GM12878 (cell line): ENCODE measurements at regions not wholly inside any gene's neighbourhood (a gene's known extent, or its start where the extent isn't known, plus 50 kb on each side); places are given as distances from the start of the nearest gene placed in this dataset.

Source experiments
- ATAC-seq: fragments of 200-7000 bp; cut with Tn5 transposase; 3 replicates; pipeline ENCODE4 v1.9.1; 2020; ENCODE audit warnings: mild to moderate bottlenecking, moderate library complexity
- BruUV-seq: library from RNA; stranded (reverse); fragments of 400-500 nt; replicated peaks from 2 replicates; lab custom pipeline; 2021; lab: Mats Ljungman, UMichigan
- CTCF ChIA-PET: fragments of 300-600 bp; sonication (Branson Sonifier 250); formaldehyde crosslinking; extraction: SDS; loops from one replicate; lab custom pipeline; 2021; ENCODE audit warnings: inconsistent platforms; lab: Yijun Ruan, JAX
- POLR2A ChIA-PET: fragments of 350-600 bp; formaldehyde crosslinking; extraction: SDS; loops from one replicate; lab custom pipeline; 2021; ENCODE audit warnings: inconsistent platforms; lab: Charles Lee
- RAD21 ChIA-PET: fragments of 300-600 bp; sonication (Branson Sonifier 250); formaldehyde crosslinking; loops from one replicate; lab custom pipeline; 2023; ENCODE audit warnings: antibody characterized with exemption; ENCODE audit not compliant: unreplicated experiment; lab: Charles Lee
- SMC1A ChIA-PET: fragments of 300-600 bp; sonication (Branson Sonifier 250); formaldehyde crosslinking; loops from one replicate; lab custom pipeline; 2023; ENCODE audit not compliant: unreplicated experiment, uncharacterized antibody; lab: Charles Lee
- DNase-seq: peaks from one replicate; pipeline ENCODE4 v3.0.0-alpha.2; 2011; ENCODE audit warnings: low read depth, low spot score
- FAIRE-seq: peaks from 3 replicates; lab custom pipeline; 2011; peaks lifted over from hg19 to GRCh38; lab: Jason Lieb, UNC
- H2AFZ ChIP-seq: 2 replicates; pipeline ENCODE4 v1.6.0; 2011; ENCODE audit warnings: low read depth, low read length, control low read depth; ENCODE audit not compliant: control insufficient read depth
- H3K27ac ChIP-seq: 2 replicates; pipeline ENCODE4 v1.5.1; 2011; ENCODE audit warnings: control low read depth; ENCODE audit not compliant: control insufficient read depth, insufficient read depth
- H3K27me3 ChIP-seq, 2 experiments: replicated peaks in 1 of 2; 2 replicates each; pipeline versions ENCODE4 v1.6.0 to v1.6.1; 2011; ENCODE audit warnings: low read length in 1 of 2; ENCODE audit not compliant: control insufficient read depth in 2 of 2, insufficient read depth in 2 of 2
- H3K36me3 ChIP-seq, 2 experiments: 2 replicates each; pipeline ENCODE4 v1.5.1; 2011; ENCODE audit warnings: low read length in 1 of 2; ENCODE audit not compliant: control insufficient read depth in 2 of 2, insufficient read depth in 2 of 2
- H3K4me1 ChIP-seq: 2 replicates; pipeline ENCODE4 v1.6.1; 2011; ENCODE audit warnings: mild to moderate bottlenecking, low read length, moderate library complexity, mixed read lengths; ENCODE audit not compliant: control insufficient read depth, insufficient read depth
- H3K4me2 ChIP-seq: 2 replicates; pipeline ENCODE4 v1.6.0; 2011; ENCODE audit warnings: control low read depth; ENCODE audit not compliant: control insufficient read depth, insufficient read depth
- H3K4me3 ChIP-seq: fragments of 200-600 bp; sonication (generic); 2 replicates; pipeline ENCODE4 v1.5.1; 2016
- H3K79me2 ChIP-seq: 2 replicates; pipeline ENCODE4 v1.6.0; 2011; ENCODE audit warnings: low read length; ENCODE audit not compliant: control insufficient read depth, insufficient read depth
- H3K9ac ChIP-seq: 2 replicates; pipeline ENCODE4 v1.8.0; 2011; ENCODE audit warnings: low read length, control low read depth, mixed read lengths; ENCODE audit not compliant: control insufficient read depth, insufficient read depth
- H3K9me3 ChIP-seq: replicated peaks from 3 replicates; pipeline ENCODE4 v1.5.1; 2011; ENCODE audit warnings: mild to moderate bottlenecking, low read length; ENCODE audit not compliant: control insufficient read depth, insufficient read depth
- H4K20me1 ChIP-seq: 2 replicates; pipeline ENCODE4 v1.6.0; 2011; ENCODE audit not compliant: control insufficient read depth, insufficient read depth
- BACH1 ChIP-seq: fragments of 450-650 bp; IDR thresholded peaks from 2 replicates; pipeline ENCODE4 v1.6.1; 2017; ENCODE audit warnings: mild to moderate bottlenecking, borderline replicate concordance
- ELK1 ChIP-seq: IDR thresholded peaks from 2 replicates; pipeline ENCODE4 v1.6.1; 2012; ENCODE audit warnings: low read depth, low read length, improper control_type of control experiment
- ESRRA ChIP-seq: IDR thresholded peaks from 2 replicates; pipeline ENCODE4 v1.6.1; 2012; ENCODE audit warnings: mild to moderate bottlenecking, low read length, improper control_type of control experiment
- LARP7 ChIP-seq: fragments of 450-650 bp; IDR thresholded peaks from 2 replicates; pipeline ENCODE4 v1.6.1; 2017; ENCODE audit warnings: mild to moderate bottlenecking
- RCOR1 ChIP-seq: conservative IDR thresholded peaks from 2 replicates; pipeline ENCODE4 v1.6.1; 2012; ENCODE audit warnings: low read depth, low read length, improper control_type of control experiment
- RELA ChIP-seq: fragments of 450-650 bp; IDR thresholded peaks from 2 replicates; pipeline ENCODE4 v1.8.0; 2014; ENCODE audit warnings: borderline replicate concordance; ENCODE audit not compliant: partially characterized antibody
- ZNF207 ChIP-seq: fragments of 450-650 bp; IDR thresholded peaks from 2 replicates; pipeline ENCODE4 v1.6.1; 2014; ENCODE audit warnings: antibody characterized with exemption, mild to moderate bottlenecking, borderline replicate concordance
- WGBS: methylation state at CpG from one replicate; pipeline ENCODE4 v1.1.6; 2016; ENCODE audit warnings: low lambda C conversion rate; ENCODE audit not compliant: insufficient replicate concordance, insufficient coverage; ENCODE audit errors: missing lambda C conversion rate; 5-methylcytosine and 5-hydroxymethylcytosine counted together
- in situ Hi-C: fragments of 300-500 bp; cut with MboI; formaldehyde crosslinking; loops from 9 replicates; pipeline ENCODE4 v1.14.3; 2018; ENCODE audit warnings: mixed read lengths
- intact Hi-C: fragments of 100-400 bp; cut with micrococcal nuclease; formaldehyde crosslinking; loops from one replicate; pipeline ENCODE4 v1.14.2; 2022; ENCODE audit not compliant: unreplicated experiment
- TF ChIP-seq, protein P1 (sequence below): fragments of 450-650 bp; IDR thresholded peaks from 2 replicates; pipeline ENCODE4 v1.6.1; 2017; ENCODE audit warnings: mild to moderate bottlenecking, low read depth, inconsistent platforms; ENCODE audit not compliant: poor library complexity, severe bottlenecking

GRCh38 chr22:48846200-48846599, 981.5 kb downstream of the BRD1 start (continued):
- no peak for TF ChIP-seq BACH1
- no peak for TF ChIP-seq ESRRA
- TF ChIP-seq, protein P1, sequence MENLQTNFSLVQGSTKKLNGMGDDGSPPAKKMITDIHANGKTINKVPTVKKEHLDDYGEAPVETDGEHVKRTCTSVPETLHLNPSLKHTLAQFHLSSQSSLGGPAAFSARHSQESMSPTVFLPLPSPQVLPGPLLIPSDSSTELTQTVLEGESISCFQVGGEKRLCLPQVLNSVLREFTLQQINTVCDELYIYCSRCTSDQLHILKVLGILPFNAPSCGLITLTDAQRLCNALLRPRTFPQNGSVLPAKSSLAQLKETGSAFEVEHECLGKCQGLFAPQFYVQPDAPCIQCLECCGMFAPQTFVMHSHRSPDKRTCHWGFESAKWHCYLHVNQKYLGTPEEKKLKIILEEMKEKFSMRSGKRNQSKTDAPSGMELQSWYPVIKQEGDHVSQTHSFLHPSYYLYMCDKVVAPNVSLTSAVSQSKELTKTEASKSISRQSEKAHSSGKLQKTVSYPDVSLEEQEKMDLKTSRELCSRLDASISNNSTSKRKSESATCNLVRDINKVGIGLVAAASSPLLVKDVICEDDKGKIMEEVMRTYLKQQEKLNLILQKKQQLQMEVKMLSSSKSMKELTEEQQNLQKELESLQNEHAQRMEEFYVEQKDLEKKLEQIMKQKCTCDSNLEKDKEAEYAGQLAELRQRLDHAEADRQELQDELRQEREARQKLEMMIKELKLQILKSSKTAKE = no peak

- intact Hi-C loops = no loop called here
- no peak overlapping the region for H3K4me2 ChIP-seq
- H3K27ac ChIP-seq = no peak overlapping the region
- FAIRE-seq (no peak), ATAC-seq (no peak), DNase-seq (no peak)
- H4K20me1 ChIP-seq = no peaks in the 10 kb centered on the region
- POLR2A ChIA-PET = no interaction called here
- TF ChIP-seq RCOR1 (no peak), ELK1 (no peak), ZNF207 (no peak), RELA (no peak), LARP7 (no peak)
- BruUV-seq = no TSS peak
- no peaks in the 10 kb centered on the region for H3K36me3 ChIP-seq
- no peak overlapping the region for H2AFZ ChIP-seq
- SMC1A ChIA-PET = no interaction called here
- H3K79me2 ChIP-seq = no peaks in the 10 kb centered on the region
- RAD21 ChIA-PET = no interaction called here
- CTCF ChIA-PET = no interaction called here
- no peaks in the 10 kb centered on the region for H3K4me1 ChIP-seq
- H3K9me3 ChIP-seq = no peaks in the 10 kb centered on the region; the same call in 2 of the 3 replicates
- in situ Hi-C loops = no loop called here
- H3K9ac ChIP-seq = no peak overlapping the region
- no peak overlapping the region for H3K4me3 ChIP-seq
- H3K27me3 ChIP-seq = no peaks in the 10 kb centered on the region
- 53% methylated on average over 27 of the region's 29 CpGs for WGBS
Measured at GRCh38 chr22:48845356-48845936, 982.2 kb downstream of the BRD1 start.
